Liver (tissue), 3 donors: ENCODE measurements at regions not wholly inside any gene's neighbourhood (a gene's known extent, or its start where the extent isn't known, plus 50 kb on each side); places are given as distances from the start of the nearest gene placed in this dataset.

Experiments used
- CTCF ChIP-seq: fragments of 150-350 bp; IDR thresholded peaks from 2 replicates; pipeline ENCODE4 v1.5.1; 2017; ENCODE audit warnings: improper control_type of control experiment, low read depth, low read length; ENCODE audit not compliant: missing input control
- FOXA2 ChIP-seq: IDR thresholded peaks from 2 replicates; pipeline ENCODE4 v1.6.1; 2016; ENCODE audit warnings: antibody characterized with exemption
- GABPA ChIP-seq, 2 donors: IDR thresholded peaks in 1 of 2; conservative IDR thresholded peaks in 1 of 2; 2 replicates each; pipeline ENCODE4 v1.6.1; 2016; ENCODE audit warnings: antibody characterized with exemption in 2 of 2, mild to moderate bottlenecking in 1 of 2, moderate library complexity in 1 of 2
- HNF4A ChIP-seq, 2 donors: conservative IDR thresholded peaks; 2 replicates each; pipeline ENCODE4 v1.6.1; 2016; ENCODE audit warnings: antibody characterized with exemption in 2 of 2, mild to moderate bottlenecking in 2 of 2
- MAX ChIP-seq: IDR thresholded peaks from 2 replicates; pipeline ENCODE4 v1.6.1; 2016; ENCODE audit warnings: antibody characterized with exemption
- RAD21 ChIP-seq, 2 donors: IDR thresholded peaks; 2 replicates each; pipeline ENCODE4 v1.6.1; 2016; ENCODE audit warnings: antibody characterized with exemption in 2 of 2, mild to moderate bottlenecking in 2 of 2
- RXRA ChIP-seq, 2 donors: IDR thresholded peaks; 2 replicates each; pipeline ENCODE4 v1.6.1; 2017 to 2018; ENCODE audit warnings: antibody characterized with exemption in 2 of 2, mild to moderate bottlenecking in 1 of 2
- SP1 ChIP-seq: IDR thresholded peaks from 2 replicates; pipeline ENCODE4 v1.6.1; 2018; ENCODE audit warnings: antibody characterized with exemption, mild to moderate bottlenecking
- YY1 ChIP-seq: IDR thresholded peaks from 2 replicates; pipeline ENCODE4 v1.6.1; 2016; ENCODE audit warnings: antibody characterized with exemption, mild to moderate bottlenecking
- TF ChIP-seq, protein P1 (sequence below): IDR thresholded peaks from 2 replicates; pipeline ENCODE4 v1.6.1; 2016; ENCODE audit warnings: antibody characterized with exemption, mild to moderate bottlenecking
- donor health status: healthy.
- donor health status: healthy.

GRCh38 chrX:45823536-45823935 is 622.9 kb upstream of the DIPK2B start:
- no peak for TF ChIP-seq RXRA (IDR thresholded peaks at IDR 0.05)
- TF ChIP-seq CTCF: no peak
- TF ChIP-seq YY1: no peak
- TF ChIP-seq SP1: no peak
- TF ChIP-seq GABPA (IDR thresholded peaks at IDR 0.05 in 1 of 2, conservative IDR thresholded peaks at IDR 0.05 in 1 of 2): no peak
- TF ChIP-seq FOXA2: no peak
- no peak for TF ChIP-seq MAX
- TF ChIP-seq HNF4A (conservative IDR thresholded peaks at IDR 0.05): no peak
- TF ChIP-seq, protein P1, sequence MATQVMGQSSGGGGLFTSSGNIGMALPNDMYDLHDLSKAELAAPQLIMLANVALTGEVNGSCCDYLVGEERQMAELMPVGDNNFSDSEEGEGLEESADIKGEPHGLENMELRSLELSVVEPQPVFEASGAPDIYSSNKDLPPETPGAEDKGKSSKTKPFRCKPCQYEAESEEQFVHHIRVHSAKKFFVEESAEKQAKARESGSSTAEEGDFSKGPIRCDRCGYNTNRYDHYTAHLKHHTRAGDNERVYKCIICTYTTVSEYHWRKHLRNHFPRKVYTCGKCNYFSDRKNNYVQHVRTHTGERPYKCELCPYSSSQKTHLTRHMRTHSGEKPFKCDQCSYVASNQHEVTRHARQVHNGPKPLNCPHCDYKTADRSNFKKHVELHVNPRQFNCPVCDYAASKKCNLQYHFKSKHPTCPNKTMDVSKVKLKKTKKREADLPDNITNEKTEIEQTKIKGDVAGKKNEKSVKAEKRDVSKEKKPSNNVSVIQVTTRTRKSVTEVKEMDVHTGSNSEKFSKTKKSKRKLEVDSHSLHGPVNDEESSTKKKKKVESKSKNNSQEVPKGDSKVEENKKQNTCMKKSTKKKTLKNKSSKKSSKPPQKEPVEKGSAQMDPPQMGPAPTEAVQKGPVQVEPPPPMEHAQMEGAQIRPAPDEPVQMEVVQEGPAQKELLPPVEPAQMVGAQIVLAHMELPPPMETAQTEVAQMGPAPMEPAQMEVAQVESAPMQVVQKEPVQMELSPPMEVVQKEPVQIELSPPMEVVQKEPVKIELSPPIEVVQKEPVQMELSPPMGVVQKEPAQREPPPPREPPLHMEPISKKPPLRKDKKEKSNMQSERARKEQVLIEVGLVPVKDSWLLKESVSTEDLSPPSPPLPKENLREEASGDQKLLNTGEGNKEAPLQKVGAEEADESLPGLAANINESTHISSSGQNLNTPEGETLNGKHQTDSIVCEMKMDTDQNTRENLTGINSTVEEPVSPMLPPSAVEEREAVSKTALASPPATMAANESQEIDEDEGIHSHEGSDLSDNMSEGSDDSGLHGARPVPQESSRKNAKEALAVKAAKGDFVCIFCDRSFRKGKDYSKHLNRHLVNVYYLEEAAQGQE: no peak
- no peak for TF ChIP-seq RAD21 (IDR thresholded peaks at IDR 0.05)
